BLaER1 (cell line): ENCODE measurements at regions not wholly inside any gene's neighbourhood (a gene's known extent, or its start where the extent isn't known, plus 50 kb on each side); places are given as distances from the start of the nearest gene placed in this dataset.

Experiments used
- H3K27ac ChIP-seq: shearing (Covaris generic); formaldehyde crosslinking; 2 replicates; pipeline ENCODE4 v1.8.1; 2022
- H3K27me3 ChIP-seq: shearing (Covaris generic); formaldehyde crosslinking; 2 replicates; pipeline ENCODE4 v1.8.1; 2022
- H3K36me3 ChIP-seq: shearing (Covaris generic); formaldehyde crosslinking; 2 replicates; pipeline ENCODE4 v1.8.1; 2022
- H3K4me1 ChIP-seq: shearing (Covaris generic); formaldehyde crosslinking; 2 replicates; pipeline ENCODE4 v1.8.1; 2022
- H3K4me2 ChIP-seq: shearing (Covaris generic); formaldehyde crosslinking; 2 replicates; pipeline ENCODE4 v1.8.1; 2022
- H3K4me3 ChIP-seq: shearing (Covaris generic); formaldehyde crosslinking; 2 replicates; pipeline ENCODE4 v1.8.1; 2022
- H3K9ac ChIP-seq: shearing (Covaris generic); formaldehyde crosslinking; 2 replicates; pipeline ENCODE4 v1.8.1; 2022
- H3K9me3 ChIP-seq: shearing (Covaris generic); formaldehyde crosslinking; 2 replicates; pipeline ENCODE4 v1.8.1; 2022
- H4K20me1 ChIP-seq: shearing (Covaris generic); formaldehyde crosslinking; 2 replicates; pipeline ENCODE4 v1.8.1; 2022
- Cebpa-rat ChIP-seq: shearing (Covaris generic); IDR thresholded peaks from 2 replicates; pipeline ENCODE4 v1.8.1; 2022

DNA sequence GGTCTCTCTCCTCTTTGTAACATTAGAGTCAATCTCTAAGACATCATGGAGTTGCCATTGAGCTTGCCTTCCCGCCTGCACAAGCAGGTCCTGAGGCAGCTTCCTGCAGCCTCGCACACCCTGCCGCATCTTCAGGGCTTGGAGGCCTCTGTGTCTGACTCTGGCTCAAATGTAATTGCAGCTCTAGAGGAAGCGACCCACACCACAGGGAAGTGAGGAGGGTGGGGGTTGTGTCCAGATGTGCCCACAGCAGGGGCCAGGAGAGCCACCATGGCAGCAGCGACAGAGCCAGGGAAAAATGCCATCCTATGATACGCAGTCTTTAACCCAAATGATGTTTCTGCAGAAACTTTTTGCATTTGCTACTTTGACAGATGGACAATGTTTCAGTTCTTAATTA is 216.0 kb upstream of the ZNF32 start:
- Histone ChIP-seq H3K27me3 (no peaks in the 10 kb centered on the region), H3K9ac (no peak overlapping the region), H3K9me3 (no peaks in the 10 kb centered on the region), H3K36me3 (no peaks in the 10 kb centered on the region), H3K4me3 (no peak overlapping the region), H3K27ac (no peak overlapping the region), H3K4me2 (no peak overlapping the region), H4K20me1 (no peaks in the 10 kb centered on the region), H3K4me1 (peaks cover 6% of the 10 kb centered on the region; the same call in 1 of the 2 replicates)
- no peak for TF ChIP-seq Cebpa-rat

GRCh38 chr10:43863859-43864591 is 215.3 kb upstream of the ZNF32 start:
- H3K27ac ChIP-seq: no peak overlapping the region
- H4K20me1 ChIP-seq: no peaks in the 10 kb centered on the region
- peaks cover 6% of the 10 kb centered on the region; the same call in 1 of the 2 replicates for H3K4me1 ChIP-seq
- no peak for TF ChIP-seq Cebpa-rat
- no peaks in the 10 kb centered on the region for H3K27me3 ChIP-seq
- H3K4me3 ChIP-seq: no peak overlapping the region
- no peaks in the 10 kb centered on the region for H3K9me3 ChIP-seq
- H3K36me3 ChIP-seq: no peaks in the 10 kb centered on the region
- H3K4me2 ChIP-seq: no peak overlapping the region
- H3K9ac ChIP-seq: no peak overlapping the region

- Histone ChIP-seq H3K9ac (no peak overlapping the region), H4K20me1 (no peaks in the 10 kb centered on the region), H3K4me2 (no peak overlapping the region), H3K27ac (no peak overlapping the region), H3K27me3 (no peaks in the 10 kb centered on the region), H3K9me3 (no peaks in the 10 kb centered on the region), H3K36me3 (no peaks in the 10 kb centered on the region), H3K4me3 (no peak overlapping the region), H3K4me1 (peaks cover 6% of the 10 kb centered on the region; the same call in 1 of the 2 replicates)
- TF ChIP-seq Cebpa-rat: no peak
Observed at GRCh38 chr10:43863270-43863669, 214.6 kb upstream of the ZNF32 start.

DNA sequence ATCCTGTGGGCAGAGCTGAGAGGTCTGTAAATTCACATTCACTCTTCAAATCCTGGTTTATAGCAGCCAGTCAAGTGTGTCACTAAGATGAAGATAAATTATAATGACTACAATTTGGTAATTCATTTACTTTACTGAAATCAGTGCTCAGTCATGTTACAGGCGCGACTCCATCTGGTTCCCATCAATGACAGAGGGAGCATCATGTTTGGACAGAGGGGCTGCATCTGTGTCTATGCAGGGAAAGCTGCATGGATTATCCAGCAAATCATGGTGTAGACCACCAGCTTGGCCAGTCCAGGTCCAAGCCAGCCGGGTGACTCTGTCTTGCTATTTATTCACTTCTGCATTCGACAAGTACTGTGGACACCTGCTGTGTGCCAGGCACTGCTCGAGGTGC is 214.1 kb upstream of the ZNF32 start:
- no peak for TF ChIP-seq Cebpa-rat
- Histone ChIP-seq H3K4me1 (peaks cover 6% of the 10 kb centered on the region; the same call in 1 of the 2 replicates), H3K9ac (no peak overlapping the region), H3K4me2 (no peak overlapping the region), H3K27me3 (no peaks in the 10 kb centered on the region), H3K27ac (no peak overlapping the region), H3K4me3 (no peak overlapping the region), H3K9me3 (no peaks in the 10 kb centered on the region), H4K20me1 (no peaks in the 10 kb centered on the region), H3K36me3 (no peaks in the 10 kb centered on the region)

DNA sequence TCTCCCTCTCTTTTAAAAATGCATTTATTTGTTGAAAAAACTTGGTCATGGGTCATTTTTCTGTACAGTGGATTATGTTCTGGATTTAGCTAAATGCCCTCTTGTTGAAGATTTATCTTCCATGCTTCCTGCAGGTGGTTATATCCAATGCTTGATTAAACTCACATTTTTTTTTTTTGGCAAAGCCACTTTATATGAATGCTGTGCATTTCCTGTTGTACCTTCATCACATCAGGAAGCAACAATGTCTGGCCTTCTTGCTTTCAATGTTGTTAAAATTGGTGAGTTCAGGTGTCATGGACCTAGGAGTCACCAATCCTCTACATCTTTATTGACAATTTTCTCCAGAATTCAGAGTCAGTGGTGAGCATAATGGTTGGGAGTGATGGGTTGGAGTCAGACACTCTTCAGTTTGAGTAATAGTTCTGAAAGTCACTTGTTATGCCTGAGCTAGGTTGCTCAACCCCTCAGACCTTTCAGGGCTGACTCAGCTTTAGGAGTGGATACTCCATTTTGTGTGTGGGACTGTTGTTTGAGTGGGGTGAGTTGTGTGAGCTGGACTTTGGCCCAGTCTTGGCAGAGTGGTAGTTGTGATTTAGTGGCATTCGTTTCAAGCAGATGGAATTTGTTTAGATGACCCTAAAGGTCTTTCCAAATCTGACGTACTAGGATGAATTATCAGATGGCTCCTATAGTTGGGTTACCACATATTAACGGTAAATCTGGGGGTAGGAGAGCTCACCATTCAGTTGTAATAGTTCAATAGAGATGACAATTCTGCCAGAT is 213.5 kb upstream of the ZNF32 start:
- Histone ChIP-seq H3K27me3 (no peaks in the 10 kb centered on the region), H3K9me3 (no peaks in the 10 kb centered on the region), H3K9ac (no peak overlapping the region), H3K4me1 (peaks cover 6% of the 10 kb centered on the region; the same call in 1 of the 2 replicates), H3K4me2 (no peak overlapping the region), H4K20me1 (no peaks in the 10 kb centered on the region), H3K27ac (no peak overlapping the region), H3K4me3 (no peak overlapping the region), H3K36me3 (no peaks in the 10 kb centered on the region)
- TF ChIP-seq Cebpa-rat: no peak

- H3K4me1 ChIP-seq: peaks cover 10% of the 10 kb centered on the region; the same call in 1 of the 2 replicates
- H3K4me3 ChIP-seq: no peak overlapping the region
- TF ChIP-seq Cebpa-rat: no peak
- no peak overlapping the region for H3K27ac ChIP-seq
- H3K27me3 ChIP-seq: no peaks in the 10 kb centered on the region
- no peak overlapping the region for H3K4me2 ChIP-seq
- no peaks in the 10 kb centered on the region for H3K36me3 ChIP-seq
- no peaks in the 10 kb centered on the region for H3K9me3 ChIP-seq
- no peak overlapping the region for H3K9ac ChIP-seq
- H4K20me1 ChIP-seq: no peaks in the 10 kb centered on the region
Observed at GRCh38 chr10:43859016-43859525, 210.4 kb upstream of the ZNF32 start.

- Histone ChIP-seq H3K9me3 (no peaks in the 10 kb centered on the region), H3K27ac (no peak overlapping the region), H4K20me1 (no peaks in the 10 kb centered on the region), H3K4me3 (no peak overlapping the region), H3K4me2 (no peak overlapping the region), H3K27me3 (no peaks in the 10 kb centered on the region), H3K4me1 (peaks cover 10% of the 10 kb centered on the region; the same call in 1 of the 2 replicates), H3K36me3 (no peaks in the 10 kb centered on the region), H3K9ac (no peak overlapping the region)
- no peak for TF ChIP-seq Cebpa-rat
Observed at GRCh38 chr10:43857931-43858315, 209.2 kb upstream of the ZNF32 start.

- no peak overlapping the region for H3K4me3 ChIP-seq
- no peak overlapping the region for H3K4me2 ChIP-seq
- H3K9ac ChIP-seq: no peak overlapping the region
- no peaks in the 10 kb centered on the region for H3K36me3 ChIP-seq
- no peak overlapping the region for H3K27ac ChIP-seq
- no peaks in the 10 kb centered on the region for H3K9me3 ChIP-seq
- no peaks in the 10 kb centered on the region for H3K27me3 ChIP-seq
- no peak for TF ChIP-seq Cebpa-rat
- peaks cover 10% of the 10 kb centered on the region; the same call in 1 of the 2 replicates for H3K4me1 ChIP-seq
- no peaks in the 10 kb centered on the region for H4K20me1 ChIP-seq
Observed at GRCh38 chr10:43857206-43857930, 208.7 kb upstream of the ZNF32 start.

DNA sequence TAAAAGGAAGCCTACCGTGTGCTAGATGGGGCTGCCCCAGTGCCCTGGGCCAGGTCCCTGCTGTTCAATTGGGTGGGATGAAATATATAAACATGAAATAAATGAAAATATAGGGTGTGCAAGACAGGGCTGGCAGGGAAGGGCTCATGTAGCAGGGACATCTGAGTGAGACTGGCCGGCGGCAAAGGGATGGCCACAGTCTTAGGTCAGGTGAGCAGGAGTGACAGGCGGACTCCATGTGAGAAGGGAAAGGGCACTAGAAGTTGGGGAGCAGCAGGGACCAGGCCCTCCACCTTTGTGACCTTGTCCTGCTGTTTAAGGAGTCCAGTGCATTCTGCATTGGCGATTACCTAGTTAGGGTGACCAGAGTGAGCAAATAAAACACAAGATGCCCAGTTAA is 207.6 kb upstream of the ZNF32 start:
- no peak overlapping the region for H3K4me2 ChIP-seq
- no peaks in the 10 kb centered on the region for H3K36me3 ChIP-seq
- no peak overlapping the region for H3K4me3 ChIP-seq
- no peak for TF ChIP-seq Cebpa-rat
- H3K9me3 ChIP-seq: no peaks in the 10 kb centered on the region
- H3K27ac ChIP-seq: no peak overlapping the region
- H4K20me1 ChIP-seq: no peaks in the 10 kb centered on the region
- H3K27me3 ChIP-seq: no peaks in the 10 kb centered on the region
- H3K9ac ChIP-seq: no peak overlapping the region
- 0 out of 2 replicates have a peak, but pooled peaks cover 4% of the 10 kb centered on the region for H3K4me1 ChIP-seq
